GM11168 (cell line): ENCODE measurements at regions not wholly inside any gene's neighbourhood (a gene's known extent, or its start where the extent isn't known, plus 50 kb on each side); places are given as distances from the start of the nearest gene placed in this dataset.
"Not testable (repeated sequence)": the region's sequence is repeated elsewhere in the genome, so short reads cannot be mapped to it uniquely, and the experiment has no call there.

Experiments
- in situ Hi-C: fragments of 300-500 bp; cut with MboI; formaldehyde crosslinking; loops from one replicate; pipeline ENCODE4 v1.12.0; 2022; ENCODE audit warnings: low sequenced_read_pairs; ENCODE audit not compliant: unreplicated experiment

- in situ Hi-C loops: no loop called here
Measured at GRCh38 chr14:22232486-22232885, 356.5 kb downstream of the DAD1 start.

GRCh38 chr14:22231018-22231417 lies 358.0 kb downstream of the DAD1 start:
- in situ Hi-C loops: no loop called here

GRCh38 chr14:22230517-22230916 lies 358.5 kb downstream of the DAD1 start:
- in situ Hi-C loops: no loop called here

DNA sequence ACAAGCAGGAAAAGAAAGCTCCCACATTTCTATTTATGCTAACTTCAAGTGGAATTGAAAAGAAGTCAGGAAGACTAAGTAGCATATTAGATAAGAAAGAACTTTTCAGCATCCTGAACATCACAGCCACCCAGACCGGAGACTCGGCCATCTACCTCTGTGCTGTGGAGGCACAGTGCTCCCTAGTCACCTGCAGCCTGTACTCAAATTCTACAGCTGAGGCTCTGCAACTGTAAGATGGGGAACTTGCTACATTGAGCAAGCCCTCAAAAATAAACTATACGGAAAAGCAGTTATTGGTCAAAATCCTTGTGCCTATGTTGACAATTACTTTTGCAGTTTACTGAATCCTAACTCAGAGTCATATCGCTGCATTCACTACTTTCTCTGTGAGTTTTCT lies 361.9 kb downstream of the DAD1 start:
- in situ Hi-C loops: no loop called here

- in situ Hi-C loops: no loop called here
Measured at GRCh38 chr14:22226381-22226780, 362.6 kb downstream of the DAD1 start.

DNA sequence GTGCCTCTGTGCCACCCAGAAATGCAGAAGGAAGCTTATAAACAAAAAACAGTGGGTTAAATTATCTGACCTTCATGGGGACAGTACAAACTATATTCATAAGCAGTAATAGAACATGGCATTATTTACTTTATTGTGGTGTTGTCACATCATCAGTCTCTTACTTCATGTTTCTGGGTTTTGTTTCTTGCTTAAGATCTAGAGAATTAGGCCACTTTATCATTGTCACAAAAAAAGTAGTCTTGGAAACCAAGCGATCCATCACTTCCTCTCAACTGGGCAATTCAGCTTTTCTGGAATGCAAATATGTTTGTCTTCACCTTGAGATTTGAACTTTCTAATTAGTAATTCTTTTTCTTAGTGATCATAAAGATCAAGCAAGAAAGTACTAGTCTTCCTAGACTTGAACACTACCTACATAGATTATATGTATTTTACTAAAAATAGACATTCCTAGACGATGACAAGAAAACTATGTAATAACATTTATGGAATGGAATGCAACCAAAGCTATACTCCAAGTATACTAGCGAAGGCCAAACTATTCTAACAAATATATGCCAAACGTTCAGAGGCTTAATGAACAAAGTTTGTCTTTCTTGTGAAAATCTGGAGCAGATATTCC lies 363.4 kb downstream of the DAD1 start:
- in situ Hi-C loops: no loop called here

GRCh38 chr14:22221508-22221907 lies 367.5 kb downstream of the DAD1 start:
- in situ Hi-C loops: no loop called here

GRCh38 chr14:22220427-22220826 lies 368.6 kb downstream of the DAD1 start:
- in situ Hi-C loops: no loop called here

- in situ Hi-C loops: no loop called here
Measured at GRCh38 chr14:22218728-22219127, 370.3 kb downstream of the DAD1 start.

- in situ Hi-C loops: no loop called here
Measured at GRCh38 chr14:22213120-22213519, 375.9 kb downstream of the DAD1 start.

DNA sequence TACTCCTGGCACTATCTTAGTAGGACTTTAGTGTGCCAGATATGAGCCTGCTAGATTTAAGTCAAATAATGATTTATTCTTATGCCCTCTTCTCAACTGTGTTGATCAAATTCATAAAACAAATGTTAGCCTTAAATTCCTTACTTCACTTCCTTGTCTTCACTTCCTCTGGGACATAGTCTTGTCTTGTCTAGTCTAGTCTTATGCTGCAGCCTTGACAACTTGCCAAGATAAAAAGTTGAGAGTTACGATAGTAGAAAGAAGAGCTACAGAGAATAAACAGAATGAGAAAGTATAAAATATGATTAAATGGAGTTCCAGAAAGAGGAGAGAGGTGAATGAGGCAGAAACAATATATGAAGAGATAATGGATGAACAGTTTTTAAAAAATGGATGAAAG lies 378.1 kb downstream of the DAD1 start:
- in situ Hi-C loops: no loop called here

DNA sequence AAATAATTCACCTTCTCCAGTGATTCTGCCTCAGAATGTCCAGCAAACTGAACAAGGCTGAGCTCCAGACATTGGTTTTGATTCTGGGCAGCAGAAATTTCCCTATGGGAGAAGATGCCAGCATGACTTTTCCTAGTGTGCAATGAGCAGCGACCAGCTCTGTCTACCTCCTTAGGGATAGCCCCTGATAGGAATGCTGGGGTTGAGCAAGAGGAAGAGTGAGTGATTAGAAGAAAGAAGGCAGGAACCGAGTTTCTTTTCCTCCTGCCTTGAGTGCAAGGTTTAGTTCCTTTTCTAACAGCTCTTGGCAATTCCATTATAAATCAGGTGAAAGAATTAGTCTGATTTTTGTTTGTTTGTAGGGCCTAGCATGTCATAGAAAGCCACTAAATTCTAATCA lies 379.0 kb downstream of the DAD1 start:
- in situ Hi-C loops: no loop called here

- in situ Hi-C loops: no loop called here
Measured at GRCh38 chr14:22203036-22203435, 386.0 kb downstream of the DAD1 start.

DNA sequence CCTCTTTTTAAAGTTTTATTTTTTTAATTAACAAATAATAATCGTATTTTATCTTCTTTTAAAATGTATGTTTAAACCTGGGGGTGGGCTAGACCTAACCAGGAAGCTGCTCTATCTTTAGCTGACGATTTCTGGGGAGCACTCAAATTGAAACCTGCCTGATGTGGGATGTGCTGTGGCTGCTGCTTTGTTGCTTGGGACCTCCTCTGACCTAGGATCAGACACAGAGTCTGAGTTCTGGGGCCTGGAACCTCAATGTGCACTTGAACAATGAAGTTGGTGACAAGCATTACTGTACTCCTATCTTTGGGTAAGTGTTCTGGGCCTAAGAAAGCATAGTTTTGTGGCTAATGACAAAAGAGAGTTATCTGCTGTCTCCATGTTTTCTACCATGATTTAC lies 386.7 kb downstream of the DAD1 start:
- in situ Hi-C loops: no loop called here

DNA sequence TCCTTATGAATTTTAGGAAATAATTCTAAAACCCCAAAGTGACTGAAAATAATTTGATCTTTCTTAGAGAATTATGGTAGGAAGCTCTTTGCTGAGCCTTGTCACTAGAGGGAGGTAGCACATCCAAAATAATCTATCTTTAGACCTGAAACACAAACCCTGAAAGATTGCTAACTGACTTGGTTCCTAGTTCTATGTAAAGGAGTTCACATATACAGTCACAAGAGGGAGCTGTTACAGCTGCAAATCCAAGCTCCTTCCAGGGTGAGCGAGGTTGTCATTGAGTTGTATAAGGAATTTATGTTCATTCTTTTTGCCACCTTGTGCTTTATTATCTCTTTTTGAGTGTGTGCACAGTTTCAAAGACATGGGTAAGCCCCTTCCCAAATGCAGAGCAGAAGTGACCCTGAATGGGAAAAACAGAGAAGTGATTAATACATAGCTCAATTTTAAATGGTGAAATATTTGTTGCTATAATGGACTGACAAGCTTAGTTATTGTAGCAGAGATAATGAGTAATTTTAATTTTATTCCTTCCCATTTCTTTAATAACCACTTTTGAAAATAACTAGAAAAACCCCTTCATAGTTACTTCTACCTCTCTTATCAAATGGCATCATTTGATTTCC lies 387.9 kb downstream of the DAD1 start:
- in situ Hi-C loops: no loop called here

GRCh38 chr14:22200131-22200530 lies 388.9 kb downstream of the DAD1 start:
- in situ Hi-C loops: not testable (repeated sequence)

DNA sequence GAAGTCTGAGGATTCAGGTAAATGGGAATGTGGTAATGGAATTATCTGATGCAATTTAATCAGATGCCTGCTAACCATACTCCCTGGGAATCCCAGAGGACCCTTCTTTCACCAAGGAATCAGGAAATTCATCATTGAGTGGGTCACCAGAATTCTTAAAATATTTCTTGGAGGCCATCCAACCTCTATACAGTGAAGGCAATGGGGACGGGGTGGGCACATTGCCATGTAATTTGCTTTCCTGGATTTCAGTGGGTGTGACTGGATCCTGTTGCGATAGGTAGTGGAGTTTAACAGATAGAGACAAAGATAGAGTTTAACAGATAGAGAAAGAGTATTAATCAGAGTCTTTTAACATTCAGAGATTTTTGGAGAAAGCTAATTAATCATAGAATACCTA lies 394.4 kb downstream of the DAD1 start:
- in situ Hi-C loops: no loop called here

- in situ Hi-C loops: no loop called here
Measured at GRCh38 chr14:22190411-22191191, 398.4 kb downstream of the DAD1 start.

DNA sequence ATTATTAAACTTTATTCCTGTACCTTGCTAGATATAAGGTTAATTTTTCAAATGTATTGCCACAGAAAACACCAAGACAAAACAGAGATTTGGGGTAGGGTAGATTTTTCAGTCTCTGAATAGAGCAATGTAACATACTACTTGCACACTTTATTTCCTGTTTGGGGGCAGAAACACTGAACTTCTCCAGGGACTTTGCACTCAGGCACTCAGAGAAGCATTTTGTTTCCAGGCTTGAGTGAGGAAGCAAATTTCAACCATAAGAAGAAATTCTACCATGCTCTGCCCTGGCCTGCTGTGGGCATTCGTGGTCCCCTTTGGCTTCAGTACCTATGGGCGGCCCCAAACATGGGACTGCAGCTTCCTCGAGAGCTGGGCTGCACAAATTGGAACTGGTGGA lies 399.1 kb downstream of the DAD1 start:
- in situ Hi-C loops: no loop called here

DNA sequence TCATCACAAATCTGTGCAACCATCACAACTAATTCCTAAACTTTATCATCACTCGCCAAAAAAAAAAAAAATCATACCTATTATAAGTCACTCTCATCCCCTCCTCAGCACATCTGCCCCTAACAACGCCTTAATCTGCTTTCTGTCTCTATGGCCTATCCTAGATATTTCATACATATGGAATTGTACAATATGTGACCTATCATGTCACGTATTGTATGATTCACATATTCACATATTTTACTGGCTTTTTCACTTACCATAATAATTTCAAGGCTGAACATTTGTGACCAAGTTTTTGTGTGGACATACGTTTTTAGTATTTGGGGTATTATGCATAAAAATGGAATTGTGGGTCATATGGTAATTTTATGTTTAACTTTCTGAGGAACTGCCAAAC lies 400.7 kb downstream of the DAD1 start:
- in situ Hi-C loops: no loop called here

DNA sequence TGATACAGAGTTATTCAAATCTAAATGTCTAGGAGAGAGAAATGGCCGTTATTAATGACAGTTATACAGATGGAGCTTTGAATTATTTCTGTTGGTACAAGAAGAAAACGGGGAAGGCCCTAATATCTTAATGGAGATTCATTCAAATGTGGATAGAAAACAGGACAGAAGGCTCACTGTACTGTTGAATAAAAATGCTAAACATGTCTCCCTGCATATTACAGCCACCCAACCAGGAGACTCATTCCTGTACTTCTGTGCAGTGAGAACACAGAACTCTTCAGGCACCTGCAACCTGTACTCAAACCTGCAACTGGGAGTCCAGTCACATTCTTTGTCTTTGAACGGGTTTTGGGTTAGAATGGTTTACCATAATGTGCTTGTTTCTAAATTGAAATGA lies 403.2 kb downstream of the DAD1 start:
- in situ Hi-C loops: no loop called here

DNA sequence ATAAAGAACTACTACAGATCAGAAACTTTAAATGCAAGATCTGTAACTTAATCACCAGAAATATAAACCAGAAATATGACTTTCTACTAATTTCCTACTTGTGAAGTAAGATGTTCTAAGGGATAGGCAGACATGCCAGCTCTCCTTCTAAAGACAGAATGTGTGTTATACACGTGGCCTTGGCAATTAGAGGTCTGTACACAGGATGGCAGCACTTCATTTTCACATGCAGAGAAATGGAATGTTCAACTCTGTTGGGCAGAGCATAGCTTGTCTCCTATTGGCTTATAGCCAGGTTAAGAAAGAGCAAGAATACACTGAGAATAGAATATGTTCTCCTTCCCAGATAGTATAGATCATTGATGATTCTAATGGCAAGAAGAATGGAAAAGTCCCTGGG lies 403.8 kb downstream of the DAD1 start:
- in situ Hi-C loops: no loop called here
